ENCODE measurements at regions not wholly inside any gene's neighbourhood (a gene's known extent, or its start where the extent isn't known, plus 50 kb on each side); places are given as distances from the start of the nearest gene placed in this dataset.

- H3K9ac ChIP-seq (ENCODE audit: low read length): no peak overlapping the region
- H3K9me2 ChIP-seq (ENCODE audit: insufficient read depth, low read length): no peaks in the 10 kb centered on the region
- no peaks in the 10 kb centered on the region for H4K20me1 ChIP-seq (ENCODE audit: insufficient read depth)
- H3K79me2 ChIP-seq (replicated peaks; ENCODE audit: insufficient read depth, low read length): no peaks in the 10 kb centered on the region
- H3K27me3 ChIP-seq (ENCODE audit: insufficient read depth, low read depth, low read length): no peaks in the 10 kb centered on the region
- no peak overlapping the region for H3K27ac ChIP-seq (ENCODE audit: low read length)
- no peak overlapping the region for H2AFZ ChIP-seq (ENCODE audit: low read depth, low read length)
- no peak overlapping the region for H3K4me2 ChIP-seq (ENCODE audit: low read length)
- H3K9me3 ChIP-seq (ENCODE audit: low read length): no peaks in the 10 kb centered on the region
- no peak overlapping the region for H3K4me3 ChIP-seq (ENCODE audit: low read length)
- no peak for TF ChIP-seq EZH2 (IDR thresholded peaks at IDR 0.05; ENCODE audit: borderline replicate concordance, insufficient read depth, low read length, poor library complexity, severe bottlenecking)
- no peak for TF ChIP-seq POLR2AphosphoS5 (IDR thresholded peaks at IDR 0.05)
- no peaks in the 10 kb centered on the region for H3K36me3 ChIP-seq (ENCODE audit: insufficient read depth, low read length)
- H3F3A ChIP-seq (ENCODE audit: insufficient read depth, low read length, poor library complexity, severe bottlenecking): no peaks in the 10 kb centered on the region
These were observed 76.7 kb upstream of the IGSF1 start for GRCh38 chrX:131365766-131366165.

DNA sequence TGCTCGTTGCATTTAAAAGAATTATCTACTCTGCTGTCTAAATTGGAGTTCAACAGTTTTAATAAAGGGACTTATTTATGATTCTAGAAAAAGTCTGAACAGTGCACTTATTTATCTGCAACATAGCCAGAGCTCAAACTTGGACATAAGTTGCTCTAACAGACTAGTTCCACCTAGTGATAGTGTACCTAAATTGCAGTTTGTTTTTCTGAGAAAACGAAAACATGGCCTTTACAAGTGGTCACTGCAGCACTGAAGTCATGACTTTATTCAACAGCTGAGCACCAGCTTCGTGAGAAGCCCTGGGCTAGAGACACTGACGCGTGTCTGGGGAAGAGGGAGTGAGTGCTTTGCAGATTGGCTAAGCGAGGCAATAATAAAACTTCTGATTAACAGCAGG is 77.3 kb upstream of the IGSF1 start:
- Histone ChIP-seq H3K27ac (ENCODE audit: low read length) (no peak overlapping the region), H3K9ac (ENCODE audit: low read length) (no peak overlapping the region), H3K9me2 (ENCODE audit: insufficient read depth, low read length) (no peaks in the 10 kb centered on the region), H3K9me3 (ENCODE audit: low read length) (no peaks in the 10 kb centered on the region), H2AFZ (ENCODE audit: low read depth, low read length) (no peak overlapping the region), H3K79me2 (replicated peaks; ENCODE audit: insufficient read depth, low read length) (no peaks in the 10 kb centered on the region), H3K36me3 (ENCODE audit: insufficient read depth, low read length) (no peaks in the 10 kb centered on the region), H3F3A (ENCODE audit: insufficient read depth, low read length, poor library complexity, severe bottlenecking) (no peaks in the 10 kb centered on the region), H3K27me3 (ENCODE audit: insufficient read depth, low read depth, low read length) (no peaks in the 10 kb centered on the region), H4K20me1 (ENCODE audit: insufficient read depth) (no peaks in the 10 kb centered on the region), H3K4me2 (ENCODE audit: low read length) (no peak overlapping the region), H3K4me3 (ENCODE audit: low read length) (no peak overlapping the region)
- TF ChIP-seq MXI1 (conservative IDR thresholded peaks at IDR 0.05; ENCODE audit: poor library complexity, severe bottlenecking): no peak
- TF ChIP-seq, protein P1, sequence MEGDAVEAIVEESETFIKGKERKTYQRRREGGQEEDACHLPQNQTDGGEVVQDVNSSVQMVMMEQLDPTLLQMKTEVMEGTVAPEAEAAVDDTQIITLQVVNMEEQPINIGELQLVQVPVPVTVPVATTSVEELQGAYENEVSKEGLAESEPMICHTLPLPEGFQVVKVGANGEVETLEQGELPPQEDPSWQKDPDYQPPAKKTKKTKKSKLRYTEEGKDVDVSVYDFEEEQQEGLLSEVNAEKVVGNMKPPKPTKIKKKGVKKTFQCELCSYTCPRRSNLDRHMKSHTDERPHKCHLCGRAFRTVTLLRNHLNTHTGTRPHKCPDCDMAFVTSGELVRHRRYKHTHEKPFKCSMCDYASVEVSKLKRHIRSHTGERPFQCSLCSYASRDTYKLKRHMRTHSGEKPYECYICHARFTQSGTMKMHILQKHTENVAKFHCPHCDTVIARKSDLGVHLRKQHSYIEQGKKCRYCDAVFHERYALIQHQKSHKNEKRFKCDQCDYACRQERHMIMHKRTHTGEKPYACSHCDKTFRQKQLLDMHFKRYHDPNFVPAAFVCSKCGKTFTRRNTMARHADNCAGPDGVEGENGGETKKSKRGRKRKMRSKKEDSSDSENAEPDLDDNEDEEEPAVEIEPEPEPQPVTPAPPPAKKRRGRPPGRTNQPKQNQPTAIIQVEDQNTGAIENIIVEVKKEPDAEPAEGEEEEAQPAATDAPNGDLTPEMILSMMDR (IDR thresholded peaks at IDR 0.05; ENCODE audit: poor library complexity, severe bottlenecking): no peak
- peak; percentile 26 for TF ChIP-seq SMC3 (conservative IDR thresholded peaks at IDR 0.05; ENCODE audit: poor library complexity)
- TF ChIP-seq POLR2AphosphoS5 (IDR thresholded peaks at IDR 0.05): no peak
- no peak for TF ChIP-seq RAD21 (conservative IDR thresholded peaks at IDR 0.05)
- no peak for TF ChIP-seq EZH2 (IDR thresholded peaks at IDR 0.05; ENCODE audit: borderline replicate concordance, insufficient read depth, low read length, poor library complexity, severe bottlenecking)
- no peak for TF ChIP-seq REST (IDR thresholded peaks at IDR 0.05; ENCODE audit: borderline replicate concordance)
- TF ChIP-seq EP300 (conservative IDR thresholded peaks at IDR 0.05; ENCODE audit: poor library complexity, severe bottlenecking): no peak
- TF ChIP-seq TAF1 (IDR thresholded peaks at IDR 0.05; ENCODE audit: low read depth): no peak

GRCh38 chrX:131388293-131388692 is 99.2 kb upstream of the IGSF1 start:
- H3K36me3 ChIP-seq (ENCODE audit: insufficient read depth, low read length): no peaks in the 10 kb centered on the region
- H4K20me1 ChIP-seq (ENCODE audit: insufficient read depth): no peaks in the 10 kb centered on the region
- no peak overlapping the region for H3K4me3 ChIP-seq (ENCODE audit: low read length)
- H3K79me2 ChIP-seq (replicated peaks; ENCODE audit: insufficient read depth, low read length): no peaks in the 10 kb centered on the region
- no peaks in the 10 kb centered on the region for H3K9me3 ChIP-seq (ENCODE audit: low read length)
- no peak overlapping the region for H2AFZ ChIP-seq (ENCODE audit: low read depth, low read length)
- TF ChIP-seq SMC3 (conservative IDR thresholded peaks at IDR 0.05; ENCODE audit: poor library complexity): no peak
- TF ChIP-seq EZH2 (IDR thresholded peaks at IDR 0.05; ENCODE audit: borderline replicate concordance, insufficient read depth, low read length, poor library complexity, severe bottlenecking): no peak
- TF ChIP-seq, protein P1 (IDR thresholded peaks at IDR 0.05; ENCODE audit: poor library complexity, severe bottlenecking): no peak
- no peak for TF ChIP-seq POLR2AphosphoS5 (IDR thresholded peaks at IDR 0.05)
- TF ChIP-seq RAD21 (conservative IDR thresholded peaks at IDR 0.05): no peak
- TF ChIP-seq TAF1 (IDR thresholded peaks at IDR 0.05; ENCODE audit: low read depth): no peak
- no peak for TF ChIP-seq REST (IDR thresholded peaks at IDR 0.05; ENCODE audit: borderline replicate concordance)
- H3K4me2 ChIP-seq (ENCODE audit: low read length): no peak overlapping the region
- no peaks in the 10 kb centered on the region for H3K9me2 ChIP-seq (ENCODE audit: insufficient read depth, low read length)
- no peak overlapping the region for H3K9ac ChIP-seq (ENCODE audit: low read length)
- H3K27ac ChIP-seq (ENCODE audit: low read length): no peak overlapping the region
- H3K27me3 ChIP-seq (ENCODE audit: insufficient read depth, low read depth, low read length): no peaks in the 10 kb centered on the region
- no peaks in the 10 kb centered on the region for H3F3A ChIP-seq (ENCODE audit: insufficient read depth, low read length, poor library complexity, severe bottlenecking)

Data from neural cell (in vitro differentiated cells).